Kasumi-1 (cell line): ENCODE measurements at regions not wholly inside any gene's neighbourhood (a gene's known extent, or its start where the extent isn't known, plus 50 kb on each side); places are given as distances from the start of the nearest gene placed in this dataset.

Source experiments
- DNase-seq, 2 experiments: peaks; one replicate each; lab custom pipeline; 2025; lab: John Stamatoyannopoulos, UW

DNA sequence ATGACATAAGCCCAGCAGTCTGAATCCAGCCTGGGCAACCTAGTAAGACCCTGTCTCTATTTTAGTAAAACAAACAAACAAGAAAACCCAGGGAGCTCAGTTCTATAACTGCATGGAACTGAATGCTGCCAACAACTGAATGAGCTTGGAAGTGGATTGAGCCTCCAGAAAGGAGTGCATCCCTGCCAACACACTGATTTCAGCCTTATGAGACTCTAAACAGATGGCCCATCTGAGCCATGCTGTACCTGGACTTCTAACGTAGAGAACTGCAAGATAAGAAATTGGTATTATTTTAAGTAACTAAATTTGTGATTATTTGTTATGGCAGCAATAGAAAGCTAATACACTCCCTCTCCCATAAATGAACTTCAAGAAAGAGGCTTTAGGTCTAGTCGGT, 150.4 kb upstream of the RAI14 start:
- DNase-seq = no peak

- no peak for DNase-seq
Observed at GRCh38 chr5:34507933-34508332, 148.2 kb upstream of the RAI14 start.

GRCh38 chr5:34509392-34509791, 146.7 kb upstream of the RAI14 start:
- no peak for DNase-seq

GRCh38 chr5:34510002-34510401, 146.1 kb upstream of the RAI14 start:
- no peak for DNase-seq

- no peak for DNase-seq
Observed at GRCh38 chr5:34511063-34511462, 145.1 kb upstream of the RAI14 start.

GRCh38 chr5:34511481-34511880, 144.6 kb upstream of the RAI14 start:
- DNase-seq = no peak

DNA sequence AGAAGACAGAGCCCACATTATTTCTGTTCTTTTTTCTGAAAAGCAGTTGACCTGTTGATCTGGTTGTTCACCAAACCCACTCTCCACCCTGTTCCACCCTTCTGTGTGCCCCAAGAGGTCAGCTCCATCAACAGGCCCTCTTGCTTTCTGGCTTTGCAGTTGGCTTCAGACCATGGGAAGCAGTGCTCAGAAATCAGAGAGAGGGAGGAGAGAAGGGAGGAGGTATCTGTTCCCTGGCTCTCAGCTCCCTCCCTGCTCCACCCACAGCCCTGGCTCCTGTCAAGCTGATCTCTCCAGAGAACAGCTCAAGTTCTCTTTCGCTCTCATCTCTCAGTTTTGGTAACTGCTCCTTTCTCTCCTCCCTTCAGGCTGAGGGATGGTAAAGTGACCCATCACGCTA, 144.2 kb upstream of the RAI14 start:
- no peak for DNase-seq

- no peak for DNase-seq
Observed at GRCh38 chr5:34516166-34516565, 140.0 kb upstream of the RAI14 start.

GRCh38 chr5:34516686-34517085, 139.4 kb upstream of the RAI14 start:
- DNase-seq = no peak

DNA sequence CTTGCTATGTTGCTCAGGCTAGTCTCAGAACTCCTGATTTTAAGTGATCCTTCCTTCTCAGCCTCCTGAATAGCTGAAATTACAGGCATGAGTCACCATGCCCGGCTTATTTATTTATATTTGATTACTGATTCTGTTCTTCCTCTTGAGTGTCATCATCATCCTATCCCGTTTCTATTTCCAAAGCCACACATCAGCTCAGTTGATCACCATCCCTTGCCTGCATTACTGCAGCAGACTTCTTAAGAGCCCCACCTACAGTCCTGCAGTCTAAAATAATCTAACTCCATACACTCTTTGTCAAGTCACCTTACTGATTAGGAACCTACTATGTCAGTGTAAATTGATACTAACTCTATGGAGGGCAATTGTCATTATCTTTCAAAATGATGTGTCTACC, 138.9 kb upstream of the RAI14 start:
- DNase-seq = no peak

- DNase-seq = no peak
Observed at GRCh38 chr5:34519489-34520220, 136.5 kb upstream of the RAI14 start.

DNA sequence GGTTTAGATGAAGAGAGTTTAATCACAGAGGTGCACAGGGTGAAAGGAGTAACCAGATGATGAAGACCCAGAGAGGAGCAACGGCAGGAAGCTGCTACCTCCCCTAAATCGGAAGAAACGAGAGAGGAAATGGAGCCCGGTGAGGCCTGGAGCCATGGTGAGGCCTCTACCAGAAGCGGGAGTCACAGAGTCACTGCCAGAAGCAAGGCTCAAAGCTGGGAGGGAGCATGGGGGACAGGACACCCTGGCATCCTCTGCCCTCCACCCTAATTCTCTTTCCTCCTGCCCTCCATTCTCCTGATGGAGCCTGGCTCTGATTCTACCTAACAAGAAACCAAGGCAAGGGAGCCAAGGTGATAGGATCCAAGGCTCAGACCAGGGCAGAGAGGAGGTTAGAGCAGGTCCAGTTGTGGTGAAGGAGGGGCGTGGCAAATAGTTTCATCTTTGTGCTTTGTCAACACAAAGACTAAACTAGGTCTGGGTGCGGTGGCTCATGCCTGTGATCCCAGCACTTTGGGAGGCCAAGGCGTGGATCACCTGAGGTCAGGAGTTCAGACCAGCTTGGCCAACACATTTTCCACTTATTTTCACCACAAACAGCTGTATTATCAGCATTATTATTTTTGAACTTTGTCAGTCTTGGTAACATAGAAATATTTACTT, 134.4 kb upstream of the RAI14 start:
- DNase-seq = no peak

DNA sequence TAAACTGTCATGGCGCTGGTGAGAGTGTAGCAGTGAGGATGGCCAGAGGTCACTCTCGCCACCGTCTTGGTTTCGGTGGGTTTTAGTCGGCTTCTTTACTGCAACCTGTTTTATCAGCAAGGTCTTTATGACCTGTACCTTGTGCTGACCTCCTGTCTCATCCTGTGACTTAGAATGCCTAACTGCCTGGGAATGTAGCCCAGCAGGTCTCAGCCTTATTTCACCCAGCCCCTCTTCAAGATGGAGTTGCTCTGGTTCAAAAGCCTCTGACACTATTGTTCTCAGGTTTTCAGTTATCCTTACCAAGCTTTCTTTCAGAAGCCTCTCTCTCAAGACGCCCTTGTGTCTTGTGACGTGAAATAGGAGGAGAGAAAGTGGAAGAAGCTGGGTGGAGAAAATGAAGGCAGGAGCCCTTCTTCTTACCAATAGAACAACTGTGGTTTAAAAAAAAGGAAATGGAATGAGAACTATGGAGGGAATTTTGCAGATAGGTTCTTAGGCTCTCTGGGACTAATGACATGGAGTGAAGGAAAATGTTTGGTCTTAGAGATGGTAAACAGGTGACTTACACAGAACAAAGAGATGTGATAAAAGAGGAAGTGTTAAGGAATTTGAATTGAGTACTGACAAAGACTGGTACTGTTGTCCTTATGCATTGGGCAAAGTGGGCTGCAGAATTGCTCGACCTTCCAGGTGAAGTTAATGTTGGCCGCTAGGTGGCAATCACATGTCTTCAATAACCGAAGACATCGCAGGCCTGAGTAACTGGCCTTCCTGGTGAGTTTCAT, 133.3 kb upstream of the RAI14 start:
- peak; percentile 63 to 79 for DNase-seq

- DNase-seq = peak in 1 of 2 experiments; percentile 29
Observed at GRCh38 chr5:34523387-34523726, 132.8 kb upstream of the RAI14 start.

- no peak for DNase-seq
Observed at GRCh38 chr5:34524123-34524522, 132.0 kb upstream of the RAI14 start.

GRCh38 chr5:34525761-34526160, 130.4 kb upstream of the RAI14 start:
- DNase-seq = no peak

GRCh38 chr5:34526682-34527305, 129.3 kb upstream of the RAI14 start:
- DNase-seq = no peak

- DNase-seq = no peak
Observed at GRCh38 chr5:34529581-34530331, 126.4 kb upstream of the RAI14 start.

DNA sequence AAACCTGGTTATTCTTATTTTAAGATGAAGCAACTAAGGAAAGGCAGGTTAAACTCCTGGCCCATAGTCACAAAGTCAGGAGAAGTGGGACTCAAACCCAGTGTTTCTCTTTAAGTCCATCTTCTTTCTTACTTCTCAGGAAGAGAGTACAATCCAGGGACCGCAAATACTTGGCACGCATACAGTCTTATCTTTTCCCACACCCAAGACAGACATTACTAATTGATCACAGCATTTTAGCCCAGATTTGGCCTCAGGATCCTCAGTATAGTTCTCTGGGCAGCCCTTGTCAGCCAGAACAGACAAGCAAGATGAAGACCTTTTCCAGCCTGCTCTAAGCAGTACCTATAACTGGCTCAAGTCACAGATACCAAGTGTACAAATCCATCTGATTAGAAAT, 125.5 kb upstream of the RAI14 start:
- no peak for DNase-seq

- no peak for DNase-seq
Observed at GRCh38 chr5:34531751-34532360, 124.3 kb upstream of the RAI14 start.
